ENCODE measurements at regions not wholly inside any gene's neighbourhood (a gene's known extent, or its start where the extent isn't known, plus 50 kb on each side); places are given as distances from the start of the nearest gene placed in this dataset.

- Histone ChIP-seq H3K27me3 (no peaks in the 10 kb centered on the region), H3K4me1 (no peaks in the 10 kb centered on the region), H3K4me3 (replicated peaks in 1 of 3) (no peak overlapping the region), H3K27ac (no peak overlapping the region), H3K36me3 (no peaks in the 10 kb centered on the region), H3K9me3 (no peaks in the 10 kb centered on the region)
- TF ChIP-seq POLR2A (IDR thresholded peaks at IDR 0.05), result no peak
- no peak for TF ChIP-seq CTCF (IDR thresholded peaks at IDR 0.05)
- intact Hi-C loops (cut with DNase I), result no loop called here
- DNase-seq, result peak in 1 of 2 donors; percentile 25
- WGBS, 2 donors, result 76 to 78% methylated on average over 4 of the region's 4 CpGs
Measured at GRCh38 chr2:71950256-71951082, 197.2 kb downstream of the CYP26B1 start.

- no peak overlapping the region for H3K27ac ChIP-seq
- no peaks in the 10 kb centered on the region for H3K4me1 ChIP-seq
- intact Hi-C loops (cut with DNase I), result no loop called here
- H3K36me3 ChIP-seq, result no peaks in the 10 kb centered on the region
- no peaks in the 10 kb centered on the region for H3K9me3 ChIP-seq
- H3K4me3 ChIP-seq (replicated peaks in 1 of 3), result no peak overlapping the region
- no peaks in the 10 kb centered on the region for H3K27me3 ChIP-seq
- WGBS, 2 donors, result 85 to 94% methylated on average over 3 of the region's 3 CpGs
- DNase-seq, result no peak
- TF ChIP-seq CTCF (IDR thresholded peaks at IDR 0.05), result no peak
- no peak for TF ChIP-seq POLR2A (IDR thresholded peaks at IDR 0.05)
Measured at GRCh38 chr2:71949537-71949798, 198.2 kb downstream of the CYP26B1 start.

- no peaks in the 10 kb centered on the region for H3K36me3 ChIP-seq
- H3K4me3 ChIP-seq (replicated peaks in 1 of 3), result no peak overlapping the region
- no peak overlapping the region for H3K27ac ChIP-seq
- intact Hi-C loops (cut with DNase I), result no loop called here
- no peak for TF ChIP-seq POLR2A (IDR thresholded peaks at IDR 0.05)
- no peak for TF ChIP-seq CTCF (IDR thresholded peaks at IDR 0.05)
- WGBS, 2 donors, result 80 to 83% methylated on average over 11 of the region's 11 CpGs
- H3K27me3 ChIP-seq, result no peaks in the 10 kb centered on the region
- DNase-seq, result no peak
- no peaks in the 10 kb centered on the region for H3K4me1 ChIP-seq
- no peaks in the 10 kb centered on the region for H3K9me3 ChIP-seq
Measured at GRCh38 chr2:71948781-71949536, 198.7 kb downstream of the CYP26B1 start.

DNA sequence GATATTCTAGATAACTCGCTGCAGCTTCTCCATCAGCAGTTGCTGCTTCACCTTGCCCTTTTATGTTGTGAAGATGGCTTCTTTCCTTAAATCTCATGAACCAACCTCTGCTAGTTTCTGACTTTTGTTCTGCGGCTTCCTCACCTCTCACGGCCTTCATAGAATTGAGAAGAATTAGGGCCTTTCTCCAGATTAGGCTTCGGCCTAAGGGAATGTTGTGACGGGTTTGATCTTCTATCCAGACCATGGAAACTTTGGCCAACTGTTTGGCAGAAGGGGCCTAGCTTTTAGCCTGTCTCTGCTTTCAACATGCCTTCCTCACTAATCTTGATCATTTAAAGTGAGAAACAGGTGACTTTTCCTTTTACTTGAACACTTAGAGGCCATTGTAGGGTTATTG, 199.9 kb downstream of the CYP26B1 start:
- DNase-seq, result no peak
- TF ChIP-seq CTCF (IDR thresholded peaks at IDR 0.05) (no peak), POLR2A (IDR thresholded peaks at IDR 0.05) (no peak)
- no peaks in the 10 kb centered on the region for H3K36me3 ChIP-seq
- H3K9me3 ChIP-seq, result no peaks in the 10 kb centered on the region
- H3K27me3 ChIP-seq, result no peaks in the 10 kb centered on the region
- H3K4me1 ChIP-seq, result no peaks in the 10 kb centered on the region
- H3K4me3 ChIP-seq (replicated peaks in 1 of 3), result no peak overlapping the region
- H3K27ac ChIP-seq, result no peak overlapping the region
- intact Hi-C loops (cut with DNase I), result no loop called here
- WGBS, 2 donors, result 98 to 100% methylated on average over 5 of the region's 5 CpGs

DNA sequence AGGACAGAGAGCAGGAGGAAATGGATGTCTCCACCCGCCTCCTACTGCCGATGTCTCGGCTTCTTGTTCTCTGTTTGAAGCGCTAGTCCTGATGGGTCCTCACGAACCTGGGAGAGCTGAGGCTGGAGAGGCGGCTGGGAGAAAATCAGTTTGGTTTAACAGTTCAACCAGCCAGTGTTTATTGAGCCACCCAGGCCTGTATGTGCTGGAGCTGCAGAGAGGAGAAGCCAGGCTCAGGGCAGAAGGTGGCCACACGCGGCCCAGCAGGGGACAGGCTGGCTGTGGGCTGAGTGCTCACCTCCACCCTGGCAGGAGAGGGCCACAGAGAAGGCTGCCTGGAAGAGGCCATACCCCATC, 202.1 kb downstream of the CYP26B1 start:
- H3K27me3 ChIP-seq, result no peaks in the 10 kb centered on the region
- H3K36me3 ChIP-seq, result no peaks in the 10 kb centered on the region
- WGBS, 2 donors, result 72 to 78% methylated on average over 8 of the region's 8 CpGs
- H3K4me1 ChIP-seq, result no peaks in the 10 kb centered on the region
- no peaks in the 10 kb centered on the region for H3K9me3 ChIP-seq
- TF ChIP-seq CTCF (IDR thresholded peaks at IDR 0.05) (no peak), POLR2A (IDR thresholded peaks at IDR 0.05) (no peak)
- no peak overlapping the region for H3K27ac ChIP-seq
- intact Hi-C loops (cut with DNase I), result no loop called here
- no peak overlapping the region for H3K4me3 ChIP-seq (replicated peaks in 1 of 3)
- DNase-seq, result no peak
